ENCODE measurements at regions not wholly inside any gene's neighbourhood (a gene's known extent, or its start where the extent isn't known, plus 50 kb on each side); places are given as distances from the start of the nearest gene placed in this dataset.

DNA sequence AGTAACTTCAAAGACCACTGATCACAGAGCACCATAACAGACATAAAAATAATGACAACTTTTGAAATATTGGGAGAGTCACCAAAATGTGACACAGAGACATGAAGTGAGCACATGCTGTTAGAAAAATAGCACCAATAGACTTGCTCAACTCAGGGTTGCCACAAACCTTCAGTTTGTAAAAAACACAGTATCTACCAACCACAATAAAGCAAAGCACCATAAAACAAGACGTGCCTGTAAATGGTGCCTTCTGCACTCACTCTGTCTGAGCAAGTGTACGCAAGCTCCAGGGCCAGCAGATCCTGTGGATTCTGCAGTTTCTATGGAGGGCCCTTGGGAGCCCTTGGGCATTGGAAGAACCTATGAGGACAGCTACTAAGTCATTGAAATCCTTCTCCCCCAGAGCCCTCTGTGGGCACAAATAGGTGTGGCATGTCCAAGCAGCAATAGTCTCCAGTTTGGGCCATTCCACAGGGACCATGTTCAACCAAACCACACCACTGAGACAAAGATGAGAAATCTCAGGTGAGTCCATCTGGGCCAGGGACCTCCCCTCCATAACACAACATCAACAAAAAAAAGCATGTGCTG is 116.9 kb upstream of the RAB4A start:
- Mint-ChIP-seq H3K4me3 (no peak overlapping the region), H3K9me3 (no peaks in the 10 kb centered on the region), H3K27ac (no peak overlapping the region), H3K36me3 (ENCODE audit: low read depth) (no peaks in the 10 kb centered on the region), H3K27me3 (ENCODE audit: insufficient read depth, low read depth, poor library complexity) (peaks cover 4% of the 10 kb centered on the region), H3K4me1 (peaks cover 17% of the 10 kb centered on the region)
- 0 out of 2 replicates have a peak, but pooled peaks cover 4% of the 10 kb centered on the region for H3F3A ChIP-seq (replicated peaks; ENCODE audit: low read depth)
- H3K79me2 ChIP-seq (replicated peaks; ENCODE audit: insufficient read depth), result no peaks in the 10 kb centered on the region
- no peaks in the 10 kb centered on the region for H3K27me3 ChIP-seq (ENCODE audit: insufficient read depth)
- H2AFZ ChIP-seq, result no peak overlapping the region; the same call in 1 of the 2 replicates
- H3K27ac ChIP-seq (ENCODE audit: low read depth), result no peak overlapping the region
- no peak overlapping the region for H3K4me3 ChIP-seq
- H3K4me1 ChIP-seq (ENCODE audit: insufficient read depth), result peaks cover 18% of the 10 kb centered on the region; the same call in 1 of the 2 replicates
- H3K9me2 ChIP-seq (ENCODE audit: insufficient read depth), result peaks cover 4% of the 10 kb centered on the region; the same call in 1 of the 2 replicates
- H3K36me3 ChIP-seq (ENCODE audit: insufficient read depth), result no peaks in the 10 kb centered on the region
- H4K20me1 ChIP-seq (replicated peaks; ENCODE audit: insufficient read depth), result no peaks in the 10 kb centered on the region
- H3K4me2 ChIP-seq, result no peak overlapping the region
- ATAC-seq (no peak), DNase-seq (ENCODE audit: low spot score) (no peak)
- TF ChIP-seq, protein P1, sequence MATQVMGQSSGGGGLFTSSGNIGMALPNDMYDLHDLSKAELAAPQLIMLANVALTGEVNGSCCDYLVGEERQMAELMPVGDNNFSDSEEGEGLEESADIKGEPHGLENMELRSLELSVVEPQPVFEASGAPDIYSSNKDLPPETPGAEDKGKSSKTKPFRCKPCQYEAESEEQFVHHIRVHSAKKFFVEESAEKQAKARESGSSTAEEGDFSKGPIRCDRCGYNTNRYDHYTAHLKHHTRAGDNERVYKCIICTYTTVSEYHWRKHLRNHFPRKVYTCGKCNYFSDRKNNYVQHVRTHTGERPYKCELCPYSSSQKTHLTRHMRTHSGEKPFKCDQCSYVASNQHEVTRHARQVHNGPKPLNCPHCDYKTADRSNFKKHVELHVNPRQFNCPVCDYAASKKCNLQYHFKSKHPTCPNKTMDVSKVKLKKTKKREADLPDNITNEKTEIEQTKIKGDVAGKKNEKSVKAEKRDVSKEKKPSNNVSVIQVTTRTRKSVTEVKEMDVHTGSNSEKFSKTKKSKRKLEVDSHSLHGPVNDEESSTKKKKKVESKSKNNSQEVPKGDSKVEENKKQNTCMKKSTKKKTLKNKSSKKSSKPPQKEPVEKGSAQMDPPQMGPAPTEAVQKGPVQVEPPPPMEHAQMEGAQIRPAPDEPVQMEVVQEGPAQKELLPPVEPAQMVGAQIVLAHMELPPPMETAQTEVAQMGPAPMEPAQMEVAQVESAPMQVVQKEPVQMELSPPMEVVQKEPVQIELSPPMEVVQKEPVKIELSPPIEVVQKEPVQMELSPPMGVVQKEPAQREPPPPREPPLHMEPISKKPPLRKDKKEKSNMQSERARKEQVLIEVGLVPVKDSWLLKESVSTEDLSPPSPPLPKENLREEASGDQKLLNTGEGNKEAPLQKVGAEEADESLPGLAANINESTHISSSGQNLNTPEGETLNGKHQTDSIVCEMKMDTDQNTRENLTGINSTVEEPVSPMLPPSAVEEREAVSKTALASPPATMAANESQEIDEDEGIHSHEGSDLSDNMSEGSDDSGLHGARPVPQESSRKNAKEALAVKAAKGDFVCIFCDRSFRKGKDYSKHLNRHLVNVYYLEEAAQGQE (IDR thresholded peaks at IDR 0.05; ENCODE audit: unreplicated experiment), result no peak
- TF ChIP-seq POLR2AphosphoS5 (IDR thresholded peaks at IDR 0.05; ENCODE audit: low read depth), result no peak
- TF ChIP-seq JUNB (IDR thresholded peaks at IDR 0.05; ENCODE audit: unreplicated experiment), result no peak
- TF ChIP-seq ZNF114 (CRISPR knock-in tag; IDR thresholded peaks at IDR 0.05), result no peak
- no peak for TF ChIP-seq NANOG (IDR thresholded peaks at IDR 0.05; ENCODE audit: borderline replicate concordance)
- TF ChIP-seq, protein P2, sequence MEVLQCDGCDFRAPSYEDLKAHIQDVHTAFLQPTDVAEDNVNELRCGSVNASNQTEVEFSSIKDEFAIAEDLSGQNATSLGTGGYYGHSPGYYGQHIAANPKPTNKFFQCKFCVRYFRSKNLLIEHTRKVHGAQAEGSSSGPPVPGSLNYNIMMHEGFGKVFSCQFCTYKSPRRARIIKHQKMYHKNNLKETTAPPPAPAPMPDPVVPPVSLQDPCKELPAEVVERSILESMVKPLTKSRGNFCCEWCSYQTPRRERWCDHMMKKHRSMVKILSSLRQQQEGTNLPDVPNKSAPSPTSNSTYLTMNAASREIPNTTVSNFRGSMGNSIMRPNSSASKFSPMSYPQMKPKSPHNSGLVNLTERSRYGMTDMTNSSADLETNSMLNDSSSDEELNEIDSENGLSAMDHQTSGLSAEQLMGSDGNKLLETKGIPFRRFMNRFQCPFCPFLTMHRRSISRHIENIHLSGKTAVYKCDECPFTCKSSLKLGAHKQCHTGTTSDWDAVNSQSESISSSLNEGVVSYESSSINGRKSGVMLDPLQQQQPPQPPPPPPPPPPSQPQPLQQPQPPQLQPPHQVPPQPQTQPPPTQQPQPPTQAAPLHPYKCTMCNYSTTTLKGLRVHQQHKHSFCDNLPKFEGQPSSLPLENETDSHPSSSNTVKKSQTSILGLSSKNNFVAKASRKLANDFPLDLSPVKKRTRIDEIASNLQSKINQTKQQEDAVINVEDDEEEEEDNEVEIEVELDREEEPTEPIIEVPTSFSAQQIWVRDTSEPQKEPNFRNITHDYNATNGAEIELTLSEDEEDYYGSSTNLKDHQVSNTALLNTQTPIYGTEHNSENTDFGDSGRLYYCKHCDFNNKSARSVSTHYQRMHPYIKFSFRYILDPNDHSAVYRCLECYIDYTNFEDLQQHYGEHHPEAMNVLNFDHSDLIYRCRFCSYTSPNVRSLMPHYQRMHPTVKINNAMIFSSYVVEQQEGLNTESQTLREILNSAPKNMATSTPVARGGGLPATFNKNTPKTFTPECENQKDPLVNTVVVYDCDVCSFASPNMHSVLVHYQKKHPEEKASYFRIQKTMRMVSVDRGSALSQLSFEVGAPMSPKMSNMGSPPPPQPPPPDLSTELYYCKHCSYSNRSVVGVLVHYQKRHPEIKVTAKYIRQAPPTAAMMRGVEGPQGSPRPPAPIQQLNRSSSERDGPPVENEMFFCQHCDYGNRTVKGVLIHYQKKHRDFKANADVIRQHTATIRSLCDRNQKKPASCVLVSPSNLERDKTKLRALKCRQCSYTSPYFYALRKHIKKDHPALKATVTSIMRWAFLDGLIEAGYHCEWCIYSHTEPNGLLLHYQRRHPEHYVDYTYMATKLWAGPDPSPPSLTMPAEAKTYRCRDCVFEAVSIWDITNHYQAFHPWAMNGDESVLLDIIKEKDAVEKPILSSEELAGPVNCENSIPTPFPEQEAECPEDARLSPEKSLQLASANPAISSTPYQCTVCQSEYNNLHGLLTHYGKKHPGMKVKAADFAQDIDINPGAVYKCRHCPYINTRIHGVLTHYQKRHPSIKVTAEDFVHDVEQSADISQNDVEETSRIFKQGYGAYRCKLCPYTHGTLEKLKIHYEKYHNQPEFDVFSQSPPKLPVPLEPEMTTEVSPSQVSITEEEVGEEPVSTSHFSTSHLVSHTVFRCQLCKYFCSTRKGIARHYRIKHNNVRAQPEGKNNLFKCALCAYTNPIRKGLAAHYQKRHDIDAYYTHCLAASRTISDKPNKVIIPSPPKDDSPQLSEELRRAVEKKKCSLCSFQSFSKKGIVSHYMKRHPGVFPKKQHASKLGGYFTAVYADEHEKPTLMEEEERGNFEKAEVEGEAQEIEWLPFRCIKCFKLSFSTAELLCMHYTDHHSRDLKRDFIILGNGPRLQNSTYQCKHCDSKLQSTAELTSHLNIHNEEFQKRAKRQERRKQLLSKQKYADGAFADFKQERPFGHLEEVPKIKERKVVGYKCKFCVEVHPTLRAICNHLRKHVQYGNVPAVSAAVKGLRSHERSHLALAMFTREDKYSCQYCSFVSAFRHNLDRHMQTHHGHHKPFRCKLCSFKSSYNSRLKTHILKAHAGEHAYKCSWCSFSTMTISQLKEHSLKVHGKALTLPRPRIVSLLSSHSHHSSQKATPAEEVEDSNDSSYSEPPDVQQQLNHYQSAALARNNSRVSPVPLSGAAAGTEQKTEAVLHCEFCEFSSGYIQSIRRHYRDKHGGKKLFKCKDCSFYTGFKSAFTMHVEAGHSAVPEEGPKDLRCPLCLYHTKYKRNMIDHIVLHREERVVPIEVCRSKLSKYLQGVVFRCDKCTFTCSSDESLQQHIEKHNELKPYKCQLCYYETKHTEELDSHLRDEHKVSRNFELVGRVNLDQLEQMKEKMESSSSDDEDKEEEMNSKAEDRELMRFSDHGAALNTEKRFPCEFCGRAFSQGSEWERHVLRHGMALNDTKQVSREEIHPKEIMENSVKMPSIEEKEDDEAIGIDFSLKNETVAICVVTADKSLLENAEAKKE (CRISPR knock-in tag; IDR thresholded peaks at IDR 0.05), result no peak
- no peak for TF ChIP-seq EZH2phosphoT487 (IDR thresholded peaks at IDR 0.05; ENCODE audit: unreplicated experiment)
- TF ChIP-seq EZH2 (IDR thresholded peaks at IDR 0.05; ENCODE audit: low read depth, unreplicated experiment), result no peak
- no peak for TF ChIP-seq STAT1 (IDR thresholded peaks at IDR 0.05; ENCODE audit: unreplicated experiment)
- TF ChIP-seq, protein P3, sequence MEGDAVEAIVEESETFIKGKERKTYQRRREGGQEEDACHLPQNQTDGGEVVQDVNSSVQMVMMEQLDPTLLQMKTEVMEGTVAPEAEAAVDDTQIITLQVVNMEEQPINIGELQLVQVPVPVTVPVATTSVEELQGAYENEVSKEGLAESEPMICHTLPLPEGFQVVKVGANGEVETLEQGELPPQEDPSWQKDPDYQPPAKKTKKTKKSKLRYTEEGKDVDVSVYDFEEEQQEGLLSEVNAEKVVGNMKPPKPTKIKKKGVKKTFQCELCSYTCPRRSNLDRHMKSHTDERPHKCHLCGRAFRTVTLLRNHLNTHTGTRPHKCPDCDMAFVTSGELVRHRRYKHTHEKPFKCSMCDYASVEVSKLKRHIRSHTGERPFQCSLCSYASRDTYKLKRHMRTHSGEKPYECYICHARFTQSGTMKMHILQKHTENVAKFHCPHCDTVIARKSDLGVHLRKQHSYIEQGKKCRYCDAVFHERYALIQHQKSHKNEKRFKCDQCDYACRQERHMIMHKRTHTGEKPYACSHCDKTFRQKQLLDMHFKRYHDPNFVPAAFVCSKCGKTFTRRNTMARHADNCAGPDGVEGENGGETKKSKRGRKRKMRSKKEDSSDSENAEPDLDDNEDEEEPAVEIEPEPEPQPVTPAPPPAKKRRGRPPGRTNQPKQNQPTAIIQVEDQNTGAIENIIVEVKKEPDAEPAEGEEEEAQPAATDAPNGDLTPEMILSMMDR (conservative IDR thresholded peaks at IDR 0.05; ENCODE audit: low read depth in 2 of 2), result no peak
- TF ChIP-seq, protein P4, sequence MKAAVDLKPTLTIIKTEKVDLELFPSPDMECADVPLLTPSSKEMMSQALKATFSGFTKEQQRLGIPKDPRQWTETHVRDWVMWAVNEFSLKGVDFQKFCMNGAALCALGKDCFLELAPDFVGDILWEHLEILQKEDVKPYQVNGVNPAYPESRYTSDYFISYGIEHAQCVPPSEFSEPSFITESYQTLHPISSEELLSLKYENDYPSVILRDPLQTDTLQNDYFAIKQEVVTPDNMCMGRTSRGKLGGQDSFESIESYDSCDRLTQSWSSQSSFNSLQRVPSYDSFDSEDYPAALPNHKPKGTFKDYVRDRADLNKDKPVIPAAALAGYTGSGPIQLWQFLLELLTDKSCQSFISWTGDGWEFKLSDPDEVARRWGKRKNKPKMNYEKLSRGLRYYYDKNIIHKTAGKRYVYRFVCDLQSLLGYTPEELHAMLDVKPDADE (IDR thresholded peaks at IDR 0.05), result no peak
- TF ChIP-seq ZNF331 (CRISPR knock-in tag; IDR thresholded peaks at IDR 0.05; ENCODE audit: low read depth), result no peak
- TF ChIP-seq CREB1 (CRISPR knock-in tag; IDR thresholded peaks at IDR 0.05; ENCODE audit: low read depth), result no peak

Measured in GM23338 (cell line).